Progenitor cell of endocrine pancreas (in vitro differentiated cells): ENCODE measurements at regions not wholly inside any gene's neighbourhood (a gene's known extent, or its start where the extent isn't known, plus 50 kb on each side); places are given as distances from the start of the nearest gene placed in this dataset.
"Not testable (repeated sequence)": the region's sequence is repeated elsewhere in the genome, so short reads cannot be mapped to it uniquely, and the experiment has no call there.

Source experiments
- DNase-seq: peaks from one replicate; pipeline ENCODE4 v3.0.0; 2021; ENCODE audit warnings: low spot score; ENCODE audit not compliant: unreplicated experiment
- H3K27ac Mint-ChIP-seq: 2 replicates; pipeline ENCODE4 v1.8.0; 2021; ENCODE audit warnings: mild to moderate bottlenecking, moderate library complexity, mixed read lengths
- H3K27me3 Mint-ChIP-seq: 2 replicates; pipeline ENCODE4 v1.8.0; 2021; ENCODE audit warnings: mixed read lengths
- H3K36me3 Mint-ChIP-seq: 2 replicates; pipeline ENCODE4 v1.8.0; 2022; ENCODE audit warnings: mixed read lengths; ENCODE audit not compliant: insufficient read depth
- H3K4me1 Mint-ChIP-seq: 2 replicates; pipeline ENCODE4 v1.8.0; 2021; ENCODE audit warnings: low read depth, mixed read lengths
- H3K4me3 Mint-ChIP-seq: 2 replicates; pipeline ENCODE4 v1.8.0; 2021; ENCODE audit warnings: low read depth, mild to moderate bottlenecking, moderate library complexity, mixed read lengths
- H3K9me3 Mint-ChIP-seq: 2 replicates; pipeline ENCODE4 v1.8.0; 2021; ENCODE audit warnings: low read depth, mixed read lengths
- TF ChIP-seq, protein P1 (sequence below): fragments of 200-600 bp; sonication (generic); IDR thresholded peaks from one replicate; pipeline ENCODE4 v1.5.0; 2021; ENCODE audit warnings: antibody characterized with exemption, mild to moderate bottlenecking; ENCODE audit not compliant: unreplicated experiment

DNA sequence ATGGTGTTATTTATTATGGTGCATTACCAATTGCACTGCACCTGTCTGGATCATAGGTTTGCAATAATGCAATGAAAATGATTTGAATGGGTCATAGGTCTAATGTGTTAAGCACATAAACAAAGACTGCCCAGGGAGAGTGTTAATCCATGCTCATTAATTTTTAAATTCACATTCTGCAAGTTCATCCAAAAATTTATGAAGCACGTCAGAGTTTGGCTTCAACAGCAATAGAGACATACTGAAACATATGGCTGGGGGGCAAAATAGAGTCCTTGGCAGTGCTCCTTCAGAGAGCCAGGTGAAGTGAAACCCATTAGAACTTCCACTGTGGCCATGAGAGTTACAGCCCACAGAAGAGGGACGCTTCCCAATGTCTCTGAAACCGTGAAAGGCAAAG, 441.1 kb downstream of the POM121L12 start:
- Mint-ChIP-seq H3K9me3 (no peaks in the 10 kb centered on the region), H3K4me1 (peaks cover 2% of the 10 kb centered on the region), H3K36me3 (no peaks in the 10 kb centered on the region), H3K4me3 (no peak overlapping the region), H3K27me3 (no peaks in the 10 kb centered on the region), H3K27ac (no peak overlapping the region)
- TF ChIP-seq, protein P1, sequence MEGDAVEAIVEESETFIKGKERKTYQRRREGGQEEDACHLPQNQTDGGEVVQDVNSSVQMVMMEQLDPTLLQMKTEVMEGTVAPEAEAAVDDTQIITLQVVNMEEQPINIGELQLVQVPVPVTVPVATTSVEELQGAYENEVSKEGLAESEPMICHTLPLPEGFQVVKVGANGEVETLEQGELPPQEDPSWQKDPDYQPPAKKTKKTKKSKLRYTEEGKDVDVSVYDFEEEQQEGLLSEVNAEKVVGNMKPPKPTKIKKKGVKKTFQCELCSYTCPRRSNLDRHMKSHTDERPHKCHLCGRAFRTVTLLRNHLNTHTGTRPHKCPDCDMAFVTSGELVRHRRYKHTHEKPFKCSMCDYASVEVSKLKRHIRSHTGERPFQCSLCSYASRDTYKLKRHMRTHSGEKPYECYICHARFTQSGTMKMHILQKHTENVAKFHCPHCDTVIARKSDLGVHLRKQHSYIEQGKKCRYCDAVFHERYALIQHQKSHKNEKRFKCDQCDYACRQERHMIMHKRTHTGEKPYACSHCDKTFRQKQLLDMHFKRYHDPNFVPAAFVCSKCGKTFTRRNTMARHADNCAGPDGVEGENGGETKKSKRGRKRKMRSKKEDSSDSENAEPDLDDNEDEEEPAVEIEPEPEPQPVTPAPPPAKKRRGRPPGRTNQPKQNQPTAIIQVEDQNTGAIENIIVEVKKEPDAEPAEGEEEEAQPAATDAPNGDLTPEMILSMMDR, result no peak
- no peak for DNase-seq

DNA sequence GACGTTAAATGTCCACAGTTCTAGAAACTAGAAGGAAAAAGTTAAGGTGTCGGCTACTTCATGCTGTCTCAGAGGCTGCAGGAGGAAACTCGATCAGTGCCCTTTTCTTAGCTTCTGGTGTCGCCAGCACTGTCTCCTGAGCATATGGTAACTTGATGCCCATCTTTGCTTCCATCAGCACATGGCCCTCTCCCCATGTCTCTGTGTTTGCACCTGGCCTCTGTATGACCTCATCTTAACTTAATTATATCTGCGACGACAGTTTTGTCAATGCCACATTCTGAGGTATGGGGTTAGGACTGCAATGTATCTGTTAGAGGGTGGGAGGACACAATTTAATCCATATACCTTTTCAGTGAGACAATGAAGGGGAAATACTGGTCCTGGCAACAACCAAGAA, 449.9 kb downstream of the POM121L12 start:
- Mint-ChIP-seq H3K4me1 (no peaks in the 10 kb centered on the region), H3K9me3 (no peaks in the 10 kb centered on the region), H3K27ac (no peak overlapping the region), H3K27me3 (no peaks in the 10 kb centered on the region), H3K4me3 (no peak overlapping the region), H3K36me3 (no peaks in the 10 kb centered on the region)
- TF ChIP-seq, protein P1, result no peak
- no peak for DNase-seq

DNA sequence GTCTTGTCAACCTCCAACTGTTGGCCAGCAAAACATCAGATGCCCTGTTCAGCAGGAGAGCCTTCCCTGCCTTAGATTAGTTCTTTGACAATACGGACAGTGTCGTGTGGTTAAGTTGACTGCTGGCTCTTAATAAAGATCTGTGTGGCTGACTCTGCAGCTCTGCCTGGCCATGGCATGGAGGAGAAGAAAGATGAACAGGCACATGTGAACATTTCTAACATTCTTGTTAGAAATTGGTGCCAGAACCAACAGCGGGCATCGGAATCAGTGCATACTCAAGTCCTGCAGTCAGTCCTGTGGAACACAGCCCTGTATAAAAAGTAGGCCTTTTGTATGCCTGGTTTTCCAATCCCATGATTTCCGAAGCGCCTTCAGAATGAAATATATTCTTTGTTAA, 455.6 kb downstream of the POM121L12 start:
- H3K9me3 Mint-ChIP-seq, result no peaks in the 10 kb centered on the region
- H3K27me3 Mint-ChIP-seq, result no peaks in the 10 kb centered on the region
- no peak overlapping the region for H3K27ac Mint-ChIP-seq
- TF ChIP-seq, protein P1, result no peak
- H3K4me3 Mint-ChIP-seq, result no peak overlapping the region
- H3K4me1 Mint-ChIP-seq, result no peaks in the 10 kb centered on the region
- no peaks in the 10 kb centered on the region for H3K36me3 Mint-ChIP-seq
- no peak for DNase-seq

DNA sequence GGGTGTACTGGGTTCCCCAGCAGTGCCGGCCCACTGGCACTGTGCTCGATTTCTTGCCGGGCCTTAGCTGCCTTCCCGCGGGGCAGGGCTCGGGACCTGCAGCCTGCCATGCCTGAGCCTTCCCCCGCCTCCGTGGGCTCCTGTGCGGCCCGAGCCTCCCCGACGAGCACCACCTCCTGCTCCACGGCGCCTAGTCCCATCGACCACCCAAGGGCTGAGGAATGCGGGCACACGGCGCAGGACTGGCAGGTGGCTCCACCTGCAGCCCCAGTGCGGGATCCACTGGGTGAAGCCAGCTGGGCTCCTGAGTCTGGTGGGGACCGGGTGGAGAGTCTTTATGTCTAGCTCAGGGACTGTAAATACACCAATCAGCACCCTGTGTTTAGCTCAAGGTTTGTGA, 459.7 kb downstream of the POM121L12 start:
- DNase-seq, H3K4me3 Mint-ChIP-seq, H3K4me1 Mint-ChIP-seq, H3K9me3 Mint-ChIP-seq, H3K36me3 Mint-ChIP-seq, H3K27ac Mint-ChIP-seq, H3K27me3 Mint-ChIP-seq: not testable (repeated sequence)

DNA sequence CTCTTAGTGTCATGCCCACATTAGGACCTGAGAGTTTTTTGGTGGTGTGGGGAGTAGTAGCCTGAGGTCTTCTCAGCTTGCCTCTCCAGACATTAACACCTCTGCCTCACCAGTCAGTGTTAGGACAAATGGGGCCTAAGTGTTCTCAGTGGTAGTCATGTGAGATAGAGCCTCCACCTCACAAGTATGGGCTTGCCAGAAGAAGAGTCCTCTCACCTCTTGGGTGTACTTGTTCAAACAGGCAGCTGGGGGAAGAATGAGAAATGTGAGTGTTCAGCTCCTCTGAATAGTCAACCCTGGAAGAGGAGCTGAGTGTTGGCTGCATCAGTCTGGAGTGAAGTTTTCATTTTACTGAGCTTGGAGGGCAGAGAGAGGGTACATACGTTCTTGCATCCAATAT, 464.6 kb downstream of the POM121L12 start:
- Mint-ChIP-seq H3K27me3 (no peaks in the 10 kb centered on the region), H3K4me3 (no peak overlapping the region), H3K9me3 (no peaks in the 10 kb centered on the region), H3K27ac (no peak overlapping the region), H3K36me3 (no peaks in the 10 kb centered on the region), H3K4me1 (no peaks in the 10 kb centered on the region)
- no peak for DNase-seq
- TF ChIP-seq, protein P1, result no peak

DNA sequence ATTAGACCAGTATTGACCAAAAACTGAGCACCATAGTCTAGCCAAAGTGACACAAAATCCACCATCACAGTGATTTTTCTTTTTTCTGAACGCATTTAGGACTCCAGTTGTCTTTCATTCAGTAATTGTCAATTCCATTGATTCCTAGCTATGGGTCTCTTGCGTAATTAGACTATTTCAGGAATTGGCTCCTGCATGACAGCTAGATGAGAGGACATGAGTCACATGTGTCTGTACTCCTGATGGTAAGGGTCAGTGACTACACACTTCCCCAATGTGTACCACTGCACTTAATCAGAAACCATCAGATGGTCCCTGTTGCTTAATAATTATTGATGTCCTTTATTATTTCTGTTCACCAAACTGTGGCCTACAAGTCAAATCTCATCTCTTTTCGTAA, 469.5 kb downstream of the POM121L12 start:
- TF ChIP-seq, protein P1, result no peak
- Mint-ChIP-seq H3K4me3 (no peak overlapping the region), H3K4me1 (no peaks in the 10 kb centered on the region), H3K36me3 (no peaks in the 10 kb centered on the region), H3K27me3 (no peaks in the 10 kb centered on the region), H3K27ac (no peak overlapping the region), H3K9me3 (no peaks in the 10 kb centered on the region)
- DNase-seq, result no peak
